ENCODE measurements at regions not wholly inside any gene's neighbourhood (a gene's known extent, or its start where the extent isn't known, plus 50 kb on each side); places are given as distances from the start of the nearest gene placed in this dataset.

- TF ChIP-seq E2F6 (IDR thresholded peaks at IDR 0.05) = no peak
- TF ChIP-seq GTF2F1 (IDR thresholded peaks at IDR 0.05; ENCODE audit: borderline replicate concordance, low read depth, low read length) = no peak
- no peak for TF ChIP-seq YY1 (IDR thresholded peaks at IDR 0.05; ENCODE audit: low read depth, low read length)
- TF ChIP-seq CEBPB (IDR thresholded peaks at IDR 0.05; ENCODE audit: low read depth, low read length) = no peak
These were observed 357.1 kb upstream of the PROK2 start (continued) for GRCh38 chr3:72142028-72142427.

Measured in H1 (cell line).